ENCODE measurements at regions not wholly inside any gene's neighbourhood (a gene's known extent, or its start where the extent isn't known, plus 50 kb on each side); places are given as distances from the start of the nearest gene placed in this dataset.

DNA sequence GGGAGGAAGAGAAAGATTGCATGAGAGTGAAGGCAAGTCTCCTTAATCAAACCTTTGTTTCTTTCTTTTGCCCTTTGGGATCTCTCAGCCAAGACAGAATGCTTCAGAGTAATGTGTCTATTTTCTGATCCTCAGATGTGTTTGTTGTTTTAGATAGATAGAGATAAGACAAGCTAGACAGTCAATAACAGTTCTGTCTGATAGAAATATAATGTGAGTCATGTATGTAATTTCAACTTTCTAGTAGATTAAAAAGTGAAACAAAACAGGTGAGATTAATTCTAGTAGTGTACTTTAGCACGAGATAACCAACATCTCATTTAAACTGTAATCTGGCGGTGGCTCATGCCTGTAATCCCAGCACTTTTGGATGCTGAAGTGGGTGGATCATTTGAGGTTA is 159.2 kb downstream of the GATA3 start:
- no peak for TF ChIP-seq POLR2A (IDR thresholded peaks at IDR 0.05; ENCODE audit: low read depth, low read length)
- no peak for TF ChIP-seq POLR2AphosphoS5 (IDR thresholded peaks at IDR 0.05; ENCODE audit: low read depth, low read length)
- TF ChIP-seq TAF1 (IDR thresholded peaks at IDR 0.05; ENCODE audit: borderline replicate concordance, low read depth, low read length) = no peak
